A673 (cell line): ENCODE measurements at regions not wholly inside any gene's neighbourhood (a gene's known extent, or its start where the extent isn't known, plus 50 kb on each side); places are given as distances from the start of the nearest gene placed in this dataset.

ENCODE experiments used
- CTCF ChIP-seq: fragments of 300-800, 200-600 bp; sonication (generic); conservative IDR thresholded peaks from 2 replicates; pipeline ENCODE4 v1.5.1; 2017; ENCODE audit warnings: low read depth, mild to moderate bottlenecking, antibody characterized with exemption, low read length, moderate library complexity, mixed read lengths
- EZH2 ChIP-seq: fragments of 200-600 bp; sonication (generic); IDR thresholded peaks from 2 replicates; pipeline ENCODE4 v1.6.1; 2017; ENCODE audit warnings: borderline replicate concordance, low read depth, mild to moderate bottlenecking, mixed read lengths, antibody characterized with exemption, low read length; ENCODE audit not compliant: poor library complexity, severe bottlenecking

DNA sequence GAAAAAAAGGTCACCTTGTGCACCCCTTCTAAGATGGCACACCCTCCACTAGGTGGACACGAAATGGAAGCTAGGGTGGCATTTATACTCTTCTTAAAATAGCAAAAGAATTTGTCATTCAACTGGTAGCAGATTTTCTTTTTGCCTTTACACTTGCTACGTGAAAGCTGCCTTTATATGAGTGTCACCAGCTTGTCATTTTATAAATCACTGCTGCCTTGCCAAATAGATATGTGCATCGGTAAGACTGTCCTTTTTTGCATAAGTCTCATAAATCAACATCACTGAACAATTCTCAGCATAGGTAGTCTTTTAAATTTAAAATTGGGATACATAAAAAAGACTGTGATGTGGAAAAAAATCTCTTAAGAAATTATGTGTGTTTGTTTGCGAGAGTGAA, 764.1 kb downstream of the TDRD15 start:
- TF ChIP-seq CTCF: no peak
- no peak for TF ChIP-seq EZH2
